Suprapubic skin (tissue), 4 donors: ENCODE measurements at regions not wholly inside any gene's neighbourhood (a gene's known extent, or its start where the extent isn't known, plus 50 kb on each side); places are given as distances from the start of the nearest gene placed in this dataset.

Source experiments
- DNase-seq, 2 donors: peaks; one replicate each; pipeline ENCODE4 v3.0.0-alpha.2; 2019; ENCODE audit warnings: low spot score in 2 of 2
- H3K27ac ChIP-seq: fragments of 200-600 bp; sonication (generic); one replicate; pipeline ENCODE4 v1.5.1; 2019
- H3K27me3 ChIP-seq: fragments of 200-600 bp; sonication (generic); one replicate; pipeline ENCODE4 v1.5.1; 2019
- H3K36me3 ChIP-seq: fragments of 200-600 bp; sonication (generic); one replicate; pipeline ENCODE4 v1.5.1; 2019
- H3K4me1 ChIP-seq: fragments of 200-600 bp; sonication (generic); one replicate; pipeline ENCODE4 v1.5.1; 2019
- H3K4me3 ChIP-seq: fragments of 200-600 bp; sonication (generic); one replicate; pipeline ENCODE4 v1.5.1; 2019; ENCODE audit warnings: mild to moderate bottlenecking
- H3K9me3 ChIP-seq: fragments of 200-600 bp; sonication (generic); one replicate; pipeline ENCODE4 v1.5.1; 2019
- EP300 ChIP-seq: sonication (generic); formaldehyde crosslinking; IDR thresholded peaks from one replicate; pipeline ENCODE4 v1.6.1; 2017; ENCODE audit warnings: antibody characterized with exemption
- POLR2A ChIP-seq, 2 donors: fragments of 450-650 bp; IDR thresholded peaks; one replicate each; pipeline ENCODE4 v1.6.1; 2017; ENCODE audit warnings: antibody characterized with exemption in 2 of 2, mild to moderate bottlenecking in 2 of 2, moderate library complexity in 2 of 2
- POLR2AphosphoS5 ChIP-seq, 3 donors: sonication (generic); formaldehyde crosslinking; IDR thresholded peaks; one replicate each; pipeline ENCODE4 v1.6.1; 2017; ENCODE audit warnings: antibody characterized with exemption in 3 of 3
- WGBS: methylation state at CpG from one replicate; pipeline ENCODE4 v1.1.5; 2018; 5-methylcytosine and 5-hydroxymethylcytosine counted together
- TF ChIP-seq, protein P1 (sequence below), 2 donors: fragments of 200-600 bp in 1 of 2; fragments of 450-650 bp in 1 of 2; sonication (generic) in 1 of 2; IDR thresholded peaks; one replicate each; pipeline ENCODE4 v1.5.1; 2016 to 2019; ENCODE audit warnings: antibody characterized with exemption in 2 of 2, mild to moderate bottlenecking in 1 of 2, moderate library complexity in 1 of 2

DNA sequence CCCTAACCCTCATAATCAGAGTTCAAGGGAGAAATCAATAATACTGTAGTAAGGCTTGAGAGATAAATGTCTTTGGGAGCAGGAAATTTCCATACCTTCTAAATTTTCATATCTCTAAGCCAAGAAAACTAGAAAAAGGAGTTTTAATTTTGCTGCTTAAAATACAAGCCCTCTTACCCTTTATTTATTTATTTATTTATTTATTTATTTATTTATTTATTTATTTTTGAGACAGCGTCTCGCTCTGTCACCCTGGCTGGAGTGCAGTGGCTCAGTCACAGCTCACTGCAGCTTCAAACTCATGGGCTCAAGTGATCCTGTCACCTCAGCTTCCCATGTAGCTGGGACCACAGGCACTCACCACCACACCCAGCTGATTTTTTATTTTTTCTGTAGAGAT, 69.0 kb upstream of the GNAO1 start:
- TF ChIP-seq EP300, result no peak
- TF ChIP-seq POLR2A (IDR thresholded peaks at IDR 0.05), result no peak
- TF ChIP-seq POLR2AphosphoS5 (IDR thresholded peaks at IDR 0.05), result no peak
- TF ChIP-seq, protein P1, sequence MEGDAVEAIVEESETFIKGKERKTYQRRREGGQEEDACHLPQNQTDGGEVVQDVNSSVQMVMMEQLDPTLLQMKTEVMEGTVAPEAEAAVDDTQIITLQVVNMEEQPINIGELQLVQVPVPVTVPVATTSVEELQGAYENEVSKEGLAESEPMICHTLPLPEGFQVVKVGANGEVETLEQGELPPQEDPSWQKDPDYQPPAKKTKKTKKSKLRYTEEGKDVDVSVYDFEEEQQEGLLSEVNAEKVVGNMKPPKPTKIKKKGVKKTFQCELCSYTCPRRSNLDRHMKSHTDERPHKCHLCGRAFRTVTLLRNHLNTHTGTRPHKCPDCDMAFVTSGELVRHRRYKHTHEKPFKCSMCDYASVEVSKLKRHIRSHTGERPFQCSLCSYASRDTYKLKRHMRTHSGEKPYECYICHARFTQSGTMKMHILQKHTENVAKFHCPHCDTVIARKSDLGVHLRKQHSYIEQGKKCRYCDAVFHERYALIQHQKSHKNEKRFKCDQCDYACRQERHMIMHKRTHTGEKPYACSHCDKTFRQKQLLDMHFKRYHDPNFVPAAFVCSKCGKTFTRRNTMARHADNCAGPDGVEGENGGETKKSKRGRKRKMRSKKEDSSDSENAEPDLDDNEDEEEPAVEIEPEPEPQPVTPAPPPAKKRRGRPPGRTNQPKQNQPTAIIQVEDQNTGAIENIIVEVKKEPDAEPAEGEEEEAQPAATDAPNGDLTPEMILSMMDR (IDR thresholded peaks at IDR 0.05), result no peak
- H3K4me1 ChIP-seq, result no peaks in the 10 kb centered on the region
- no peak overlapping the region for H3K4me3 ChIP-seq
- no peak overlapping the region for H3K27ac ChIP-seq
- H3K27me3 ChIP-seq, result peaks cover 6% of the 10 kb centered on the region
- no peaks in the 10 kb centered on the region for H3K9me3 ChIP-seq
- 94% methylated on average over 2 of the region's 2 CpGs for WGBS
- no peaks in the 10 kb centered on the region for H3K36me3 ChIP-seq
- no peak for DNase-seq

DNA sequence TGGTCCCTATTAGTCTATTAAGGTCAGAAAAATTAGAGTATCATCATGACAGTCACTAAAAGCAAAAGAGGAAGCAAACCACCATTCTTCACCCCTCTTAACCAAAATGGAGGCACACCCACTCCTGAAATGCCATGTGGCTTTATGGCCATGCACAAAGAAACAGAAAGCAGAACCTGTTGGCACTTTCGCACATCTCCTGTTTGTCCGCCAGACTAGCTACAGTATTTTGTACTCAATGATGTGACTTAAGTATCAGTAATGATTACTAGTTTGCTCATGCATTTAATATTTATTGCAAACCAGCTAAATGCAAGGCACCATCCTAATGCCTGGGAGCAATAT, 70.2 kb upstream of the GNAO1 start:
- no peaks in the 10 kb centered on the region for H3K9me3 ChIP-seq
- H3K27me3 ChIP-seq, result peaks cover 6% of the 10 kb centered on the region
- WGBS, result 91% methylated on average over 2 of the region's 2 CpGs
- no peak for TF ChIP-seq POLR2AphosphoS5 (IDR thresholded peaks at IDR 0.05)
- no peak for DNase-seq
- H3K36me3 ChIP-seq, result no peaks in the 10 kb centered on the region
- no peaks in the 10 kb centered on the region for H3K4me1 ChIP-seq
- no peak overlapping the region for H3K4me3 ChIP-seq
- H3K27ac ChIP-seq, result no peak overlapping the region

DNA sequence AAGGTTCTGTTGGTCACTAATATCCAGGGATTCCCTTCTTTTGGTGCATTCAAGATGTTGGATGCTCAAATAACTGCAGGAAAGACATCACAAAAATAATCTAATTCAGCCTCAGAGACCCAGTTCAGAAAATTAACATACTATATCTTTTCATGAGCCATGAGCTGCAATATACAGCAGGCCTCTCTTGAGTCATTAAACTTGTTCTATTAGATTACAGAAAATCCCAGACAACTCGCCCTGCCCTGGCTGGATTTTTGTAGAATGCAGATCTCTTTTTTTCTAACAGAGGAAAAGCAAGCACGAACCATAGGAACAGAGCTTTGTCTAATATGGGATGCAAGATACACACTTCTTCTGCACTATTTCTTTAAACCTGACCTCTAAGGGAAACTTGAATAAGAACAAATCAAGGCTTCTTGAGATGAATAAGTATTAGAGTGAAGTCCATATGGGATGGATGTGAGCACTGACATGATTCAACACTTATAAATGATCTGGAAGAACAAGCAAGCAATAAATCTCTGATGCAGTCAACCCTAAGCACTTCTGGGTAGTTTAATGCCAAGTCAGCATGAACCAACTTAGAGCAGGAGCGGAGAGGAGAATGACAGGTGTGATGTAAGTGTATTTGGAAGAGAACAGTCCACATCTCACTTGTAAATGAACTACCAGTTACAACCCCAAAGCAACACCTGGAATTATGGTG, 70.7 kb upstream of the GNAO1 start:
- TF ChIP-seq EP300, result no peak
- Histone ChIP-seq H3K36me3 (no peaks in the 10 kb centered on the region), H3K4me3 (no peak overlapping the region), H3K4me1 (no peaks in the 10 kb centered on the region), H3K9me3 (no peaks in the 10 kb centered on the region), H3K27me3 (peaks cover 6% of the 10 kb centered on the region), H3K27ac (no peak overlapping the region)
- WGBS, result 71% methylated on average over 3 of the region's 3 CpGs
- no peak for DNase-seq

DNA sequence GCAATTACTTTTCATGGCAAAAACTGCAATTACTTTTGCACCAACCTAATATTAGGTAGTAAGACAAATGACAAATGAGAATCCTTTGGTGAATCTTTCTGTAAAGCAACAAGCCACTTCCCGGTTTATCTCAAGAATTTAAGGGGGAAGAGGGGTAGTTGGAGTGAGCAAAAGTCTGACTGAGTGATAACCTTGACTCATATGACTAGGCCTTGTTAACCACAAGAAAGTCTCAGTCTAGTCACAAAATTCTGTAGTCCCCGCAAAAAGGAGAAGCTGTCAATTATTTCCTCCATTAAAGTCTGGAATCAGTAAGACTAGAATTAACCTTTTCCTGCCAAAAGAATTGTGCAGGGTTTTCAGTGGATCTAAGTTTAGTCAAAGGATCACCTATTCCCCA, 72.2 kb upstream of the GNAO1 start:
- H3K4me3 ChIP-seq, result no peak overlapping the region
- peaks cover 6% of the 10 kb centered on the region for H3K27me3 ChIP-seq
- H3K27ac ChIP-seq, result no peak overlapping the region
- DNase-seq, result no peak
- no peaks in the 10 kb centered on the region for H3K9me3 ChIP-seq
- H3K4me1 ChIP-seq, result no peaks in the 10 kb centered on the region
- TF ChIP-seq EP300 (no peak), POLR2A (IDR thresholded peaks at IDR 0.05) (no peak), POLR2AphosphoS5 (IDR thresholded peaks at IDR 0.05) (no peak)
- TF ChIP-seq, protein P1 (IDR thresholded peaks at IDR 0.05), result no peak
- WGBS, result 66% methylated on average over 2 of the region's 2 CpGs
- no peaks in the 10 kb centered on the region for H3K36me3 ChIP-seq

DNA sequence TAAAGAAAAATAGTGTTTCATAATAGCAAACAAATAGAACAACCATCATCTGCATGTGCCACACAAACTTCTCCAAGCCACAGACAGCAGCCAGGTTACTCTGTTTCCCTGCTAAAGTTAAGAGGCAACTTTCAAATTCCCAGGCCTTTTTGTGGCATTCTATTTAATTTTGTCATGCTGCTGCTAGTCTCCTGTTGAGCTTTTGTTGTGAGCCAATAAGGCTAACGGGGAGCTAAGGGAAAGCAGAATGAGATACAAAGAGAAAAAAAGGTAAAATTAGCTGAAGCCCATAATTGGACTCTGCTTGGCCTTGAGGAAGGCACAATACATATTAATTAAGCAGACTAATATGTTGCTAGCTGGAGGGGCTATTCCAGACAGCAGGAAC, 74.7 kb upstream of the GNAO1 start:
- TF ChIP-seq, protein P1 (IDR thresholded peaks at IDR 0.05), result no peak
- TF ChIP-seq EP300 (no peak), POLR2AphosphoS5 (IDR thresholded peaks at IDR 0.05) (no peak), POLR2A (IDR thresholded peaks at IDR 0.05) (no peak)
- 75% methylated on average over 1 of the region's 1 CpG for WGBS
- Histone ChIP-seq H3K27ac (no peak overlapping the region), H3K27me3 (no peaks in the 10 kb centered on the region), H3K4me3 (no peak overlapping the region), H3K4me1 (no peaks in the 10 kb centered on the region), H3K36me3 (no peaks in the 10 kb centered on the region), H3K9me3 (no peaks in the 10 kb centered on the region)
- DNase-seq, result no peak

DNA sequence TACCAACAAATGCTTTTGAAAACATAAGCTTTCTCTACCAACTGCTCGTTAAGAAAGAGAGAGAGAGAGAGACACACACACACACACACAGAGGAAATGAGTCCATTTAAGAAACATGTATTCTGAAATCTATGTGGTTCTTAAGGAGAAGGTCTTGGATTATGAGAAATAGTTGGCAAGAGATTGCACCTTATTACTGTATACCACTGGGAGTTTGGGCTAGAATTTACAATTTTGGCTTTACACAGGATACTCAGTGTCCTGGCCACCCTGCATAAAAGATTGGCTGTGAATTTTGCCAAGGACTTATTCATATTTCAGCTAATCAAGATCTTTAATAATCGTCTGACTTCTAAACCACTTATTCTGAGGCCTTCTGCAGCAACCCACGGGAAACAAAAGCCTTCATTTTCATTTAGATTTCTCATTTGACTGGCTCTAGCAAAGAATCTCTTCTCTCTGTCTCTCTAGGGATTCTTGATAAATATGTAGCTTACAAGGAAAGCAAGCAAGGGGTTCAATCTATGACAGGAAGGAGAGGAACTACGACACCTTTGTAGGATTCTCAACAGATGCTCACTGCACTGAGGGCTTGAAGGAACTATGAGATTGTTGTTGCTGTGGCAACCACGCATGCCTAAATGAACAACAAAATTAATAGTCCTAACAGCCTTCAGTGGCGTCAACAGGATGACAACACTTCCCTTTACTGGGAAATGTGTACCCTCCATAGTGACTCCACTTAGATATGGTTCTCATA, 75.3 kb upstream of the GNAO1 start:
- Histone ChIP-seq H3K36me3 (no peaks in the 10 kb centered on the region), H3K9me3 (no peaks in the 10 kb centered on the region), H3K27me3 (no peaks in the 10 kb centered on the region), H3K27ac (no peak overlapping the region), H3K4me3 (no peak overlapping the region), H3K4me1 (no peaks in the 10 kb centered on the region)
- TF ChIP-seq POLR2A (IDR thresholded peaks at IDR 0.05), result no peak
- no peak for TF ChIP-seq EP300
- TF ChIP-seq POLR2AphosphoS5 (IDR thresholded peaks at IDR 0.05), result no peak
- TF ChIP-seq, protein P1 (IDR thresholded peaks at IDR 0.05), result no peak
- no peak for DNase-seq
- 72% methylated on average over 6 of the region's 6 CpGs for WGBS
